Ovary (tissue), 3 donors: ENCODE measurements at regions not wholly inside any gene's neighbourhood (a gene's known extent, or its start where the extent isn't known, plus 50 kb on each side); places are given as distances from the start of the nearest gene placed in this dataset.

Experiments
- POLR2A ChIP-seq: fragments of 450-650 bp; IDR thresholded peaks from one replicate; pipeline ENCODE4 v1.6.1; 2017; ENCODE audit warnings: antibody characterized with exemption, mild to moderate bottlenecking, moderate library complexity
- TF ChIP-seq, protein P1 (sequence below), 3 donors: fragments of 450-650 bp in 2 of 3; fragments of 200-600 bp in 1 of 3; IDR thresholded peaks; one replicate each; pipeline versions ENCODE4 v1.5.1 to v1.8.0; 2016 to 2022; ENCODE audit warnings: antibody characterized with exemption in 3 of 3, mild to moderate bottlenecking in 1 of 3
- donor health status: DM: no; HTN: no; CAD: no.

DNA sequence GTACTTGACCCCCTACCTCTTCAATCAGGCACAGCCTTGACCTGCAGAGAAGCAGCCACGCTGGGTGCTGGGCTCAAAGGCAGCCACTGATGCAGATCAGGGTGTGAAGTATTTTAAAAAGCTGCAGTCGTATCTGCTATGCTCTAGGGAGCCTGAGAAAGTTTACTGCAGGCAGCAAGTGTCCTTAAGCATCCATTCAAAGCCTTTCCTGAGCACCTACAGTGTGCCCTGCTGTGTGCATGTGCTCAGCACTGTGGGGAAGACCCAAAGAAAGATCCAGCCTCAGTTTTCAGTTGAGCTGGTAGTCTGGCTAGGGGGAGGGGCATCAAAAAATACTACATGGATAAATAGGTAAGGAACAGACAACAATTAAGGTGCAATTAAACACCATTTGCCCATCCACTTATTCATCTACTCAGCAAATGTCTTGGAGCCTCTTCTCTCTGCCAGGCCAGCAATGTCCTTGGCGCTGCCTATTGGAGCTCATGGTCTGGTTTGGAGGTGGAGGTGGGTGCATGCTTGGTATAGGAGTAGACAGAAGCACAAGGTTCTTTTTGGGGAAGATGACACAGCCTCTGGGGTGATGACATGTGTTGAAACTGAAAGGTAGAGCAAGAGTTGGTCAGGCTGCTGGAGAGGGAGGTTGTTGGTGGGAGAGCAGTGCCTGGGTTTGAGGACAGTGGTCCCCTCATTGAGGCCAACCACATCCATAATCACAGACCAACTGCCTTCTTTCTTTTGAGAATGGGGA lies 85.9 kb upstream of the PRR23C start:
- TF ChIP-seq, protein P1, sequence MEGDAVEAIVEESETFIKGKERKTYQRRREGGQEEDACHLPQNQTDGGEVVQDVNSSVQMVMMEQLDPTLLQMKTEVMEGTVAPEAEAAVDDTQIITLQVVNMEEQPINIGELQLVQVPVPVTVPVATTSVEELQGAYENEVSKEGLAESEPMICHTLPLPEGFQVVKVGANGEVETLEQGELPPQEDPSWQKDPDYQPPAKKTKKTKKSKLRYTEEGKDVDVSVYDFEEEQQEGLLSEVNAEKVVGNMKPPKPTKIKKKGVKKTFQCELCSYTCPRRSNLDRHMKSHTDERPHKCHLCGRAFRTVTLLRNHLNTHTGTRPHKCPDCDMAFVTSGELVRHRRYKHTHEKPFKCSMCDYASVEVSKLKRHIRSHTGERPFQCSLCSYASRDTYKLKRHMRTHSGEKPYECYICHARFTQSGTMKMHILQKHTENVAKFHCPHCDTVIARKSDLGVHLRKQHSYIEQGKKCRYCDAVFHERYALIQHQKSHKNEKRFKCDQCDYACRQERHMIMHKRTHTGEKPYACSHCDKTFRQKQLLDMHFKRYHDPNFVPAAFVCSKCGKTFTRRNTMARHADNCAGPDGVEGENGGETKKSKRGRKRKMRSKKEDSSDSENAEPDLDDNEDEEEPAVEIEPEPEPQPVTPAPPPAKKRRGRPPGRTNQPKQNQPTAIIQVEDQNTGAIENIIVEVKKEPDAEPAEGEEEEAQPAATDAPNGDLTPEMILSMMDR (IDR thresholded peaks at IDR 0.05), result no peak
- TF ChIP-seq POLR2A, result no peak
